ENCODE measurements at regions not wholly inside any gene's neighbourhood (a gene's known extent, or its start where the extent isn't known, plus 50 kb on each side); places are given as distances from the start of the nearest gene placed in this dataset.

DNA sequence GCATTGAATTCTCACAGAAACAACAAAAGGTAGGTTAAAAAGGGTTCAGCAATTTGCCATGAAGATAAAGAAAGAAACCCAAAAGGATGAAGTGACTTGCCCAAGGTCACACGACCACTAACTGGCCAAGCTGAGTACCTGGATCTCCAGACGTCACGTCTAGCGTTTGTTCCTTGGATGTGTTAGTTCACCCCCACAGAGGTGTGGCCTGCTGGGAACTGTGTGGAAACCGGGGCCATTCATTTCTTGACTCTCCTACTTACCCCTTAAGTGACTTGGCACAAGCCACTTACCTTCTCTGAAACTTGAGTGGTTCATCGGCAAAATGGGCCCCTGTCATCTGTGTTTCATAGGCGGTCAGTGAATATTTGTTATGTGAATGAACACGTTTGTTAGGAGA, 244.3 kb upstream of the SLCO3A1 start:
- Mint-ChIP-seq H3K4me3 (no peak overlapping the region), H3K9me3 (no peaks in the 10 kb centered on the region), H3K27me3 (peaks cover 5% of the 10 kb centered on the region), H3K36me3 (ENCODE audit: low read depth) (no peaks in the 10 kb centered on the region), H3K27ac (no peak overlapping the region), H3K4me1 (ENCODE audit: low read depth) (no peaks in the 10 kb centered on the region)
- H3K27ac ChIP-seq (ENCODE audit: low read depth in 1 of 2, low read length in 2 of 2) = no peak overlapping the region
- CTCF ChIA-PET = no interaction called here
- POLR2A ChIA-PET = no interaction called here
- intact Hi-C loops (cut with DNase I, micrococcal nuclease) = no loop called here
- no peak for DNase-seq
- TF ChIP-seq, protein P1, sequence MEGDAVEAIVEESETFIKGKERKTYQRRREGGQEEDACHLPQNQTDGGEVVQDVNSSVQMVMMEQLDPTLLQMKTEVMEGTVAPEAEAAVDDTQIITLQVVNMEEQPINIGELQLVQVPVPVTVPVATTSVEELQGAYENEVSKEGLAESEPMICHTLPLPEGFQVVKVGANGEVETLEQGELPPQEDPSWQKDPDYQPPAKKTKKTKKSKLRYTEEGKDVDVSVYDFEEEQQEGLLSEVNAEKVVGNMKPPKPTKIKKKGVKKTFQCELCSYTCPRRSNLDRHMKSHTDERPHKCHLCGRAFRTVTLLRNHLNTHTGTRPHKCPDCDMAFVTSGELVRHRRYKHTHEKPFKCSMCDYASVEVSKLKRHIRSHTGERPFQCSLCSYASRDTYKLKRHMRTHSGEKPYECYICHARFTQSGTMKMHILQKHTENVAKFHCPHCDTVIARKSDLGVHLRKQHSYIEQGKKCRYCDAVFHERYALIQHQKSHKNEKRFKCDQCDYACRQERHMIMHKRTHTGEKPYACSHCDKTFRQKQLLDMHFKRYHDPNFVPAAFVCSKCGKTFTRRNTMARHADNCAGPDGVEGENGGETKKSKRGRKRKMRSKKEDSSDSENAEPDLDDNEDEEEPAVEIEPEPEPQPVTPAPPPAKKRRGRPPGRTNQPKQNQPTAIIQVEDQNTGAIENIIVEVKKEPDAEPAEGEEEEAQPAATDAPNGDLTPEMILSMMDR (IDR thresholded peaks at IDR 0.05) = no peak
- H3K36me3 ChIP-seq (ENCODE audit: insufficient read depth, low read length) = no peaks in the 10 kb centered on the region
- H3K4me3 ChIP-seq (ENCODE audit: low read length) = no peak overlapping the region
- no peaks in the 10 kb centered on the region for H3K4me1 ChIP-seq (ENCODE audit: insufficient read depth, low read length)
- peaks cover 0 to 1% of the 10 kb centered on the region in 2 experiments for H3K27me3 ChIP-seq (ENCODE audit: control insufficient read depth in 1 of 2, insufficient read depth in 2 of 2, low read length in 2 of 2)
- no peaks in the 10 kb centered on the region for H3K9me3 ChIP-seq (ENCODE audit: control insufficient read depth in 1 of 2, insufficient read depth in 1 of 2, low read length in 2 of 2)
- ATAC-seq (ENCODE audit: poor library complexity) = no peak

DNA sequence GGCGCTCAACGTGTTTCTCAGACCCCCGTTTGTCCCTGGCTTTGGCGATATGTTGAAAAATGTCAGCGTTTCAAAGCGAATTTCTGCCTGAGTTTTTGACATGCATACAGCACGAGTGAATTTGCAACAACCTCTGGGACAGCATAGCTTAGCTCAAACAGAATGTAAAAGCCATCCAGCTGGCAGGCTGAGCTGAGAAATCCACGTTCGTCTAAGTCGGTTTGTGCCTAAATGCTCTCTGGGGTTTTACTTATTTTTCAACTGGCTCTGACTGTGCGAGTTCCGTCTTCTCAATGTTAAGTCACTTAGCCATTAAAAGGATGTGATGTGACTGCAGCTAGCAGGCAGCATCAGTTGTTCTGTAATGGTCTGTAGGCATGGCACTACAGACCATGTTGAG, 243.5 kb upstream of the SLCO3A1 start:
- DNase-seq (no peak), ATAC-seq (ENCODE audit: poor library complexity) (no peak)
- Mint-ChIP-seq H3K36me3 (ENCODE audit: low read depth) (no peaks in the 10 kb centered on the region), H3K4me3 (no peak overlapping the region), H3K27ac (no peak overlapping the region), H3K27me3 (peaks cover 2% of the 10 kb centered on the region), H3K4me1 (ENCODE audit: low read depth) (no peaks in the 10 kb centered on the region), H3K9me3 (no peaks in the 10 kb centered on the region)
- ChIA-PET POLR2A (no interaction called here), CTCF (no interaction called here)
- no peaks in the 10 kb centered on the region for H3K9me3 ChIP-seq (ENCODE audit: control insufficient read depth in 1 of 2, insufficient read depth in 1 of 2, low read length in 2 of 2)
- TF ChIP-seq, protein P1 (IDR thresholded peaks at IDR 0.05) = no peak
- H3K4me1 ChIP-seq (ENCODE audit: insufficient read depth, low read length) = no peaks in the 10 kb centered on the region
- peaks cover 0 to 3% of the 10 kb centered on the region in 2 experiments for H3K27me3 ChIP-seq (ENCODE audit: control insufficient read depth in 1 of 2, insufficient read depth in 2 of 2, low read length in 2 of 2)
- intact Hi-C loops (cut with DNase I, micrococcal nuclease) = no loop called here
- no peak overlapping the region for H3K4me3 ChIP-seq (ENCODE audit: low read length)
- H3K27ac ChIP-seq (ENCODE audit: low read depth in 1 of 2, low read length in 2 of 2) = no peak overlapping the region
- no peaks in the 10 kb centered on the region for H3K36me3 ChIP-seq (ENCODE audit: insufficient read depth, low read length)

DNA sequence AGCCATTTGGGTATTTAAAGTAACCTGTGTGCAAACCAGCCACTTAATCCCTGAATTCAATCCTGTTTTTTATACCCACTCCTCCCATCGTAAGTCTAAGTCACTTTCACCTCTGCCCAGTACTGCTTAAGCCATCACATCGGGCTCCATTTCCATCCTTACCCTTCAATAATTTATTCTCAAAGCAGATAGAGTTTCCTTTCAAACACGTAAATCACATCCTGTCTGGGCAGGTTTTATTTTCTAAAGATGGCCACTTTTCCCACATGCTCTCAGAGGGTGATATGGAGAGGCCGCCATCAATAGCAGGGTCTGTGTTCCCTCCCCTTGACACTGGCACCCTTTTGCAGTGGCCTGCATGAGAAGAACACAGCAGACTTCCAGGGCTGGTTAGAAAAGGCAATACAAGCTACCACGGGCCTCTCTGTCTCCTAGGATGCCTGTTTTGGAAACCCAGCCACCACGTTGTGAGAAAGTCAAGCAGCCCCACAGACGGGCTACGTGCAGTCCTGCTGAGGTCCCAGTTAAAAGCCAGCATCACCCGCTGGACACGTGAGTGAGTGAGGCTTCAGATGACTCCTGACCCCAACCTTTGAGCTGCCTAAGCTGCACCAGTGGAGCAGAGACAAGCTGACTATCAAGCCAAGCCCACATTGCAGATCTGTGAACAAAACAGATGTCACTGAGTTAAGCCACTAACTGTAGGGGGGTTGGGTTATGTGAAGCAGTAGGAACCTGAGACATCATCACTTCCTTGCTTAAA, 241.8 kb upstream of the SLCO3A1 start:
- intact Hi-C loops (cut with DNase I, micrococcal nuclease) = no loop called here
- ATAC-seq (ENCODE audit: poor library complexity) (no peak), DNase-seq (no peak)
- H3K9me3 Mint-ChIP-seq = no peaks in the 10 kb centered on the region
- no peaks in the 10 kb centered on the region for H3K9me3 ChIP-seq (ENCODE audit: control insufficient read depth in 1 of 2, insufficient read depth in 1 of 2, low read length in 2 of 2)
- TF ChIP-seq, protein P1 (IDR thresholded peaks at IDR 0.05) = no peak
- no peaks in the 10 kb centered on the region for H3K36me3 Mint-ChIP-seq (ENCODE audit: low read depth)
- no peaks in the 10 kb centered on the region for H3K36me3 ChIP-seq (ENCODE audit: insufficient read depth, low read length)
- H3K4me3 Mint-ChIP-seq = no peak overlapping the region
- no peak overlapping the region for H3K27ac ChIP-seq (ENCODE audit: low read depth in 1 of 2, low read length in 2 of 2)
- no peak overlapping the region for H3K4me3 ChIP-seq (ENCODE audit: low read length)
- no peak overlapping the region for H3K27ac Mint-ChIP-seq
- ChIA-PET CTCF (no interaction called here), POLR2A (no interaction called here)
- H3K27me3 ChIP-seq (ENCODE audit: control insufficient read depth in 1 of 2, insufficient read depth in 2 of 2, low read length in 2 of 2) = peaks cover 0 to 3% of the 10 kb centered on the region in 2 experiments
- H3K4me1 Mint-ChIP-seq (ENCODE audit: low read depth) = no peaks in the 10 kb centered on the region
- peaks cover 4% of the 10 kb centered on the region for H3K27me3 Mint-ChIP-seq
- H3K4me1 ChIP-seq (ENCODE audit: insufficient read depth, low read length) = no peaks in the 10 kb centered on the region

All from CD4-positive, alpha-beta T cell (primary cell).